ENCODE measurements at regions not wholly inside any gene's neighbourhood (a gene's known extent, or its start where the extent isn't known, plus 50 kb on each side); places are given as distances from the start of the nearest gene placed in this dataset.

GRCh38 chr3:164341086-164341485 lies 737.2 kb downstream of the SI start:
- FAIRE-seq (no peak), DNase-seq (ENCODE audit: insufficient read length, low spot score) (no peak)
- TF ChIP-seq CTCF (IDR thresholded peaks at IDR 0.05; ENCODE audit: insufficient read depth, missing control alignments): no peak

GRCh38 chr3:164340273-164340672 lies 738.0 kb downstream of the SI start:
- no peak for FAIRE-seq
- no peak for TF ChIP-seq CTCF (IDR thresholded peaks at IDR 0.05; ENCODE audit: insufficient read depth, missing control alignments)
- no peak for DNase-seq (ENCODE audit: insufficient read length, low spot score)

DNA sequence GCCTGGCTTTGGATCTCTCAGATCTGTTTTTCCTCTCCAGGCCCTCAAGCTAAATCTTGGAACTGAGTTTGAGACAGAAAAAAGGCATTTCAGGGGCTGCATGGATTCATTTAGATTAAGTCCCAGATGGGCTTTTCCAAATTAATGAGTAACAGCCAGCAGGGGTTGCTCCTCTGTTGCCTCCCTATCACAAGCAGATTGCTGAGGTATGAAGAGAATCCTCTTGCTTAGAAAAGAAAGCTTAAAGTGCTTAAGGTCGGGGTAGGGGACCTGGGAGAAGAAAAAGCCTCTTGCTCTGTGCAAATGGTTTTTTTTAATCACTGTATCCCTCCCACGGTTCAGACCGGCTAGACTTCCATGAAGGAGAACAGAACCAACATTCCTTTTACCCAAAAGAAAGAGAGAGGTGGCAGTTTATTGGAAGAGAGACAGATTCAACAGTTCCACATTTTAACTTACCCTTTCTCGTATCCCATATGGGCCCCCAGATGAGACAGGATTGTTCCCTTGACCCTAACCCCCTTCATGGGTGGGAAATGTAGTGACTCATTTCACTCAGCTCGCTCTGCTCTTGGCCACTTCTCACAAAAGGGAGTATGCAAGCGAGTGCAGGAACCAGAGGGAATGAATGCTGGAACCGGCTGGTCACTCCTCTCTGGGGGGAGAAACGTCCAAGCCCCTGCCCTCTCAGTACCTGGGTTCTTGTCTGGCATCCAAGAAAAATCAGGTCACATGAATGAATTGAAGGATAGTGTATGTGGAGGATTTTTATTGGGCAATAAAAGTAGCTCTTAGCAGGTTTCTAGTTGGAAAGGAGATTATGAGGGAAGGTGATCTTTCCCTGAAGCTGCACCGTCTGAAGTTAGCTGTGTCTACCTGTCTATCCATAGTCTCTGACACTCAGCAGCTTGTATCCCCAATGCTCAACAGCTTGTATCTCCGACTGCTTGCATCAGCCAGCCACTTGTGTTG lies 745.2 kb downstream of the SI start:
- peak; percentile 21 for FAIRE-seq
- no peak for DNase-seq (ENCODE audit: insufficient read length, low spot score)
- TF ChIP-seq CTCF (IDR thresholded peaks at IDR 0.05; ENCODE audit: insufficient read depth, missing control alignments): peak; percentile 45

- DNase-seq (ENCODE audit: insufficient read length, low spot score) (no peak), FAIRE-seq (no peak)
- no peak for TF ChIP-seq CTCF (IDR thresholded peaks at IDR 0.05; ENCODE audit: insufficient read depth, missing control alignments)
Observed at GRCh38 chr3:164326714-164327113, 751.6 kb downstream of the SI start.

GRCh38 chr3:164320962-164321361 lies 757.3 kb downstream of the SI start:
- TF ChIP-seq CTCF (IDR thresholded peaks at IDR 0.05; ENCODE audit: insufficient read depth, missing control alignments): no peak
- no peak for DNase-seq (ENCODE audit: insufficient read length, low spot score)
- no peak for FAIRE-seq

DNA sequence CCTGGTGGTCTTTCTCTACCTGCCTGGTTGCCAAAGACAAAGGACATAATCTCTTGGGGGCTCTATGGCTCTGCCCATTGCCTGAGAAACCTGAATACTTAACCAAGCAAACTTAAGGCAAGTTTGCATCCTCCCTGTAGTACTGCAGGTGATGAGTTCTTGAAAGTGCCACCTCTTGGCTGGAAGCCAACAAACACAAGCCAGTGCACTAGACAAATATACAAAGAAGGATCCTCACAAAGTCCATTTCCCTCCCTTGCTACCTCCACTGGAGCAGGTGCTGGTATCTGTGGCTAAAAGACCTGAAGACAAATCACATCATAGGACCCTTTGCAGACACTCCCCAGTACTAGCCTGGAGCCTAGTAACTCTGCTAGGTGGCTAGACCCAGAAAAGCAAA lies 772.3 kb downstream of the SI start:
- no peak for TF ChIP-seq CTCF (IDR thresholded peaks at IDR 0.05; ENCODE audit: insufficient read depth, missing control alignments)
- no peak for DNase-seq (ENCODE audit: insufficient read length, low spot score)
- no peak for FAIRE-seq

- no peak for DNase-seq (ENCODE audit: insufficient read length, low spot score)
- FAIRE-seq: no peak
- TF ChIP-seq CTCF (IDR thresholded peaks at IDR 0.05; ENCODE audit: insufficient read depth, missing control alignments): no peak
Observed at GRCh38 chr3:164303894-164304293, 774.4 kb downstream of the SI start.
